ENCODE measurements at regions not wholly inside any gene's neighbourhood (a gene's known extent, or its start where the extent isn't known, plus 50 kb on each side); places are given as distances from the start of the nearest gene placed in this dataset.

GRCh38 chr17:13761038-13761603 lies 159.4 kb upstream of the HS3ST3A1 start:
- no peak overlapping the region for H2AFZ ChIP-seq (ENCODE audit: low read depth, low read length)
- TF ChIP-seq EP300 (conservative IDR thresholded peaks at IDR 0.05; ENCODE audit: poor library complexity, severe bottlenecking): no peak
- no peaks in the 10 kb centered on the region for H3K9me3 ChIP-seq (ENCODE audit: low read length)
- H3K79me2 ChIP-seq (replicated peaks; ENCODE audit: insufficient read depth, low read length): no peaks in the 10 kb centered on the region
- no peaks in the 10 kb centered on the region for H3K27me3 ChIP-seq (ENCODE audit: insufficient read depth, low read depth, low read length)
- H3K36me3 ChIP-seq (ENCODE audit: insufficient read depth, low read length): no peaks in the 10 kb centered on the region
- no peak overlapping the region for H3K27ac ChIP-seq (ENCODE audit: low read length)
- no peaks in the 10 kb centered on the region for H3F3A ChIP-seq (ENCODE audit: insufficient read depth, low read length, poor library complexity, severe bottlenecking)
- H3K9ac ChIP-seq (ENCODE audit: low read length): no peak overlapping the region
- no peak overlapping the region for H3K4me2 ChIP-seq (ENCODE audit: low read length)
- H4K20me1 ChIP-seq (ENCODE audit: insufficient read depth): no peaks in the 10 kb centered on the region
- H3K9me2 ChIP-seq (ENCODE audit: insufficient read depth, low read length): no peaks in the 10 kb centered on the region
- H3K4me3 ChIP-seq (ENCODE audit: low read length): no peak overlapping the region

GRCh38 chr17:13765701-13766100 lies 164.0 kb upstream of the HS3ST3A1 start:
- Histone ChIP-seq H3K4me3 (ENCODE audit: low read length) (no peak overlapping the region), H3K9me2 (ENCODE audit: insufficient read depth, low read length) (no peaks in the 10 kb centered on the region), H3K9me3 (ENCODE audit: low read length) (peaks cover 9% of the 10 kb centered on the region), H3K9ac (ENCODE audit: low read length) (no peak overlapping the region), H3K27me3 (ENCODE audit: insufficient read depth, low read depth, low read length) (no peaks in the 10 kb centered on the region), H3K4me2 (ENCODE audit: low read length) (no peak overlapping the region), H3K79me2 (replicated peaks; ENCODE audit: insufficient read depth, low read length) (no peaks in the 10 kb centered on the region), H3K36me3 (ENCODE audit: insufficient read depth, low read length) (no peaks in the 10 kb centered on the region), H4K20me1 (ENCODE audit: insufficient read depth) (no peaks in the 10 kb centered on the region), H2AFZ (ENCODE audit: low read depth, low read length) (no peak overlapping the region), H3F3A (ENCODE audit: insufficient read depth, low read length, poor library complexity, severe bottlenecking) (no peaks in the 10 kb centered on the region), H3K27ac (ENCODE audit: low read length) (no peak overlapping the region)
- no peak for TF ChIP-seq EP300 (conservative IDR thresholded peaks at IDR 0.05; ENCODE audit: poor library complexity, severe bottlenecking)
- TF ChIP-seq SMC3 (conservative IDR thresholded peaks at IDR 0.05; ENCODE audit: poor library complexity): no peak
- TF ChIP-seq CTCF (IDR thresholded peaks at IDR 0.05; ENCODE audit: poor library complexity, severe bottlenecking): no peak
- TF ChIP-seq POLR2AphosphoS5 (IDR thresholded peaks at IDR 0.05): no peak
- TF ChIP-seq MXI1 (conservative IDR thresholded peaks at IDR 0.05; ENCODE audit: poor library complexity, severe bottlenecking): no peak
- TF ChIP-seq TAF1 (IDR thresholded peaks at IDR 0.05; ENCODE audit: low read depth): no peak
- TF ChIP-seq RAD21 (conservative IDR thresholded peaks at IDR 0.05): no peak
- TF ChIP-seq REST (IDR thresholded peaks at IDR 0.05; ENCODE audit: borderline replicate concordance): no peak
- no peak for TF ChIP-seq EZH2 (IDR thresholded peaks at IDR 0.05; ENCODE audit: borderline replicate concordance, insufficient read depth, low read length, poor library complexity, severe bottlenecking)

DNA sequence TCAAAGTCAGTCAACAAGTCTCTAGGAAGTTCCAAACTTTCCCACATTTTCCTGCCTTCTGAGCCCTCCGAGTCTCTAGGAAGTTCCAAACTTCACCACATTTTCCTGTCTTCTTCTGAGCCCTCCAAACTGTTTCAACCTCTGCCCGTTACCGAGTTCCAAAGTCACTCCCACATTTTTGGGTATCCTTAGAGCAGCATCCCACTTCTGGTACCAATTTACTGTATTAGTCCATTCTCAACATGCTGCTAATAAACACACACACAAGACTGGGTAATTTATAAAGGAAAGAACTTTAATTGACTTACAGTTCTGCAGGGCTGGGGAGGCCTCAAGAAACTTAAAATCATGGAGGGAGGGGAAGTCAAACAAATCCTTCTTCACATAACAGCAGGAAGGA lies 169.0 kb upstream of the HS3ST3A1 start:
- no peaks in the 10 kb centered on the region for H3K79me2 ChIP-seq (replicated peaks; ENCODE audit: insufficient read depth, low read length)
- no peak overlapping the region for H3K4me3 ChIP-seq (ENCODE audit: low read length)
- no peaks in the 10 kb centered on the region for H3F3A ChIP-seq (ENCODE audit: insufficient read depth, low read length, poor library complexity, severe bottlenecking)
- H3K27me3 ChIP-seq (ENCODE audit: insufficient read depth, low read depth, low read length): no peaks in the 10 kb centered on the region
- no peak overlapping the region for H3K27ac ChIP-seq (ENCODE audit: low read length)
- no peaks in the 10 kb centered on the region for H4K20me1 ChIP-seq (ENCODE audit: insufficient read depth)
- no peak overlapping the region for H3K4me2 ChIP-seq (ENCODE audit: low read length)
- H2AFZ ChIP-seq (ENCODE audit: low read depth, low read length): no peak overlapping the region
- H3K36me3 ChIP-seq (ENCODE audit: insufficient read depth, low read length): no peaks in the 10 kb centered on the region
- peaks cover 9% of the 10 kb centered on the region for H3K9me3 ChIP-seq (ENCODE audit: low read length)
- TF ChIP-seq RAD21 (conservative IDR thresholded peaks at IDR 0.05) (no peak), EP300 (conservative IDR thresholded peaks at IDR 0.05; ENCODE audit: poor library complexity, severe bottlenecking) (no peak), MXI1 (conservative IDR thresholded peaks at IDR 0.05; ENCODE audit: poor library complexity, severe bottlenecking) (no peak), REST (IDR thresholded peaks at IDR 0.05; ENCODE audit: borderline replicate concordance) (no peak), EZH2 (IDR thresholded peaks at IDR 0.05; ENCODE audit: borderline replicate concordance, insufficient read depth, low read length, poor library complexity, severe bottlenecking) (no peak), CTCF (IDR thresholded peaks at IDR 0.05; ENCODE audit: poor library complexity, severe bottlenecking) (no peak), TAF1 (IDR thresholded peaks at IDR 0.05; ENCODE audit: low read depth) (no peak), SMC3 (conservative IDR thresholded peaks at IDR 0.05; ENCODE audit: poor library complexity) (no peak), POLR2AphosphoS5 (IDR thresholded peaks at IDR 0.05) (no peak)
- H3K9ac ChIP-seq (ENCODE audit: low read length): no peak overlapping the region
- H3K9me2 ChIP-seq (ENCODE audit: insufficient read depth, low read length): no peaks in the 10 kb centered on the region
